ENCODE measurements at regions not wholly inside any gene's neighbourhood (a gene's known extent, or its start where the extent isn't known, plus 50 kb on each side); places are given as distances from the start of the nearest gene placed in this dataset.

- Histone ChIP-seq H3K4me3 (ENCODE audit: low read depth, low read length) (no peak overlapping the region), H2AFZ (no peak overlapping the region), H3K4me2 (ENCODE audit: low read length) (no peak overlapping the region), H3K27ac (no peak overlapping the region), H3K79me2 (no peaks in the 10 kb centered on the region), H3K36me3 (ENCODE audit: control insufficient read depth, insufficient read depth, low read length) (no peaks in the 10 kb centered on the region), H3K9me3 (ENCODE audit: control insufficient read depth, low read length) (no peaks in the 10 kb centered on the region), H3K9ac (no peak overlapping the region), H3K4me1 (no peaks in the 10 kb centered on the region), H3K27me3 (ENCODE audit: control insufficient read depth, insufficient read depth, low read length) (no peaks in the 10 kb centered on the region)
- TF ChIP-seq, protein P1, sequence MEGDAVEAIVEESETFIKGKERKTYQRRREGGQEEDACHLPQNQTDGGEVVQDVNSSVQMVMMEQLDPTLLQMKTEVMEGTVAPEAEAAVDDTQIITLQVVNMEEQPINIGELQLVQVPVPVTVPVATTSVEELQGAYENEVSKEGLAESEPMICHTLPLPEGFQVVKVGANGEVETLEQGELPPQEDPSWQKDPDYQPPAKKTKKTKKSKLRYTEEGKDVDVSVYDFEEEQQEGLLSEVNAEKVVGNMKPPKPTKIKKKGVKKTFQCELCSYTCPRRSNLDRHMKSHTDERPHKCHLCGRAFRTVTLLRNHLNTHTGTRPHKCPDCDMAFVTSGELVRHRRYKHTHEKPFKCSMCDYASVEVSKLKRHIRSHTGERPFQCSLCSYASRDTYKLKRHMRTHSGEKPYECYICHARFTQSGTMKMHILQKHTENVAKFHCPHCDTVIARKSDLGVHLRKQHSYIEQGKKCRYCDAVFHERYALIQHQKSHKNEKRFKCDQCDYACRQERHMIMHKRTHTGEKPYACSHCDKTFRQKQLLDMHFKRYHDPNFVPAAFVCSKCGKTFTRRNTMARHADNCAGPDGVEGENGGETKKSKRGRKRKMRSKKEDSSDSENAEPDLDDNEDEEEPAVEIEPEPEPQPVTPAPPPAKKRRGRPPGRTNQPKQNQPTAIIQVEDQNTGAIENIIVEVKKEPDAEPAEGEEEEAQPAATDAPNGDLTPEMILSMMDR (IDR thresholded peaks at IDR 0.05) = no peak
Observed at GRCh38 chr18:52118684-52119083, 221.3 kb upstream of the DCC start.

DNA sequence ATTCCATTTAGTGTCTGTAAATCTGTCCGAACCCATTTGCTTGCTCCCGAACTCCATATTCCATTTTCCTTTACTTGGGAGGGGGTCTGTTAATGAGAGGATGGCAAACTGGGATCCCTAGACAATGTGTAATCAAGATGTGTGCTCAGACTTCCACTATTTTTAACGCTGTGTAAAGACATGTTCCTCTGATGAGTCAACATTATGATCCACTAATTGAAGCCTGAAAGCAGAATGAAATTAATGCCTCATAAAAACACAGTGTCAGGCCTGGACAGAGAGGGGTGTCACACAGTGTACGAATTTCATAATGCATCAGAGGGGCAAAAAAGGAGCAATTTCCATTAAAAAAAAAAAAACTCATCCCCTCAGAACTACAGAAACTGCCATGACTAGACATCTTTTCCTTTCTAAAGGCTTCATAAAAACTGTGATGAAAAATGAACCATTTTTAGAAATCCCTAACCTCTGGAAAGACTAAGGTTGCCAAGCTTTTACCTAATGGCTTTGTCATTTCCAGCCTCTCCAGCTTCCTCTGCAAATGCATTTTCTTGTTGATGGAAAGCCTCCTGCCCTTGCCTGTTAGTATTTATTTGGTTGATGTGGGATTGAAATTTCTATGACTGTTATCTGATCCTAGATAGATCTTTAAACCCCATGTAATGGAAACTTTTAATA is 209.2 kb upstream of the DCC start:
- no peak overlapping the region for H2AFZ ChIP-seq
- TF ChIP-seq, protein P1 (IDR thresholded peaks at IDR 0.05) = no peak
- H3K9ac ChIP-seq = no peak overlapping the region
- H3K36me3 ChIP-seq (ENCODE audit: control insufficient read depth, insufficient read depth, low read length) = no peaks in the 10 kb centered on the region
- H3K9me3 ChIP-seq (ENCODE audit: control insufficient read depth, low read length) = peaks cover 4% of the 10 kb centered on the region
- no peaks in the 10 kb centered on the region for H3K4me1 ChIP-seq
- no peak overlapping the region for H3K4me2 ChIP-seq (ENCODE audit: low read length)
- no peaks in the 10 kb centered on the region for H3K79me2 ChIP-seq
- no peaks in the 10 kb centered on the region for H3K27me3 ChIP-seq (ENCODE audit: control insufficient read depth, insufficient read depth, low read length)
- no peak overlapping the region for H3K4me3 ChIP-seq (ENCODE audit: low read depth, low read length)
- H3K27ac ChIP-seq = no peak overlapping the region

DNA sequence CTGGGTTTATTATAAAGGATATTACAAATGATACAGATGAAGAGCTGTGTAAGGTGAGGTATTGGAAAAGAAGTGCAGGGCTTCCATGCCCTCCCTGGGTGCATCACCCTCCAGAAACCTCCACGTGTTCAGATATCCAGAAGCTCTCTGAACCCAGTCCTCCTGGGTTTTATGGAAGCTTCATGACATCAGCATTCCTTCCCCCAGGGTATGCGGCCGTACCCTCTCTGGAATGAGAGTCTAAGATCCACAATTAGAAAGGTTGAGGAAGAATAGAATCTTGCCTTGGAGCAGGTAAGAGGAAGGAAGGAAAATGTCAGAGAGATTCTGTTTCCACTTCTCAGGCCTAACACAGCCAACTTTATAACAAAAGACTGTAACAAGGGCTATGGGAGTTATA is 208.2 kb upstream of the DCC start:
- TF ChIP-seq, protein P1 (IDR thresholded peaks at IDR 0.05) = no peak
- no peaks in the 10 kb centered on the region for H3K27me3 ChIP-seq (ENCODE audit: control insufficient read depth, insufficient read depth, low read length)
- no peak overlapping the region for H3K4me3 ChIP-seq (ENCODE audit: low read depth, low read length)
- H3K9ac ChIP-seq = no peak overlapping the region
- H3K36me3 ChIP-seq (ENCODE audit: control insufficient read depth, insufficient read depth, low read length) = no peaks in the 10 kb centered on the region
- H3K4me1 ChIP-seq = no peaks in the 10 kb centered on the region
- peaks cover 4% of the 10 kb centered on the region for H3K9me3 ChIP-seq (ENCODE audit: control insufficient read depth, low read length)
- no peak overlapping the region for H2AFZ ChIP-seq
- H3K79me2 ChIP-seq = no peaks in the 10 kb centered on the region
- no peak overlapping the region for H3K4me2 ChIP-seq (ENCODE audit: low read length)
- no peak overlapping the region for H3K27ac ChIP-seq

- Histone ChIP-seq H3K27ac (no peak overlapping the region), H3K9ac (no peak overlapping the region), H3K9me3 (ENCODE audit: control insufficient read depth, low read length) (peaks cover 4% of the 10 kb centered on the region), H3K36me3 (ENCODE audit: control insufficient read depth, insufficient read depth, low read length) (no peaks in the 10 kb centered on the region), H3K79me2 (no peaks in the 10 kb centered on the region), H3K4me3 (ENCODE audit: low read depth, low read length) (no peak overlapping the region), H3K27me3 (ENCODE audit: control insufficient read depth, insufficient read depth, low read length) (no peaks in the 10 kb centered on the region), H3K4me1 (no peaks in the 10 kb centered on the region), H3K4me2 (ENCODE audit: low read length) (no peak overlapping the region), H2AFZ (no peak overlapping the region)
- TF ChIP-seq, protein P1 (IDR thresholded peaks at IDR 0.05) = no peak
Observed at GRCh38 chr18:52136532-52136931, 203.5 kb upstream of the DCC start.

GRCh38 chr18:52140986-52141385 is 199.0 kb upstream of the DCC start:
- Histone ChIP-seq H3K9ac (no peak overlapping the region), H3K79me2 (no peaks in the 10 kb centered on the region), H3K4me2 (ENCODE audit: low read length) (no peak overlapping the region), H3K27ac (no peak overlapping the region), H2AFZ (no peak overlapping the region), H3K27me3 (ENCODE audit: control insufficient read depth, insufficient read depth, low read length) (no peaks in the 10 kb centered on the region), H3K36me3 (ENCODE audit: control insufficient read depth, insufficient read depth, low read length) (no peaks in the 10 kb centered on the region), H3K9me3 (ENCODE audit: control insufficient read depth, low read length) (no peaks in the 10 kb centered on the region), H3K4me1 (no peaks in the 10 kb centered on the region), H3K4me3 (ENCODE audit: low read depth, low read length) (no peak overlapping the region)
- TF ChIP-seq, protein P1 (IDR thresholded peaks at IDR 0.05) = no peak

All from parathyroid adenoma (tissue), 2 donors.